Astrocyte (in vitro differentiated cells and primary cell): ENCODE measurements at regions not wholly inside any gene's neighbourhood (a gene's known extent, or its start where the extent isn't known, plus 50 kb on each side); places are given as distances from the start of the nearest gene placed in this dataset.

Experiments
- DNase-seq: peaks from one replicate; pipeline ENCODE4 v3.0.0-alpha.2; 2010; ENCODE audit warnings: low read depth
- FAIRE-seq: peaks from 2 replicates; lab custom pipeline; 2011; peaks lifted over from hg19 to GRCh38; lab: Jason Lieb, UNC
- H2AFZ ChIP-seq: 2 replicates; pipeline ENCODE4 v1.6.0; 2012; ENCODE audit warnings: low read depth, low read length, inconsistent platforms
- H3K27ac ChIP-seq: 2 replicates; pipeline ENCODE4 v1.5.1; 2011; ENCODE audit warnings: low read depth, low read length, inconsistent platforms
- H3K27me3 ChIP-seq: 2 replicates; pipeline ENCODE4 v1.6.0; 2011; ENCODE audit warnings: low read length, inconsistent platforms; ENCODE audit not compliant: insufficient read depth
- H3K36me3 ChIP-seq: 2 replicates; pipeline ENCODE4 v1.5.1; 2011; ENCODE audit warnings: low read length, inconsistent platforms; ENCODE audit not compliant: insufficient read depth
- H3K4me1 ChIP-seq: 2 replicates; pipeline ENCODE4 v1.5.1; 2011; ENCODE audit warnings: low read length, inconsistent platforms; ENCODE audit not compliant: insufficient read depth
- H3K4me2 ChIP-seq: 2 replicates; pipeline ENCODE4 v1.6.0; 2012; ENCODE audit warnings: low read length, inconsistent platforms
- H3K4me3 ChIP-seq: 2 replicates; pipeline ENCODE4 v1.5.1; 2011; ENCODE audit warnings: low read depth, mild to moderate bottlenecking, low read length, inconsistent platforms; ENCODE audit not compliant: insufficient read depth
- H3K79me2 ChIP-seq: 2 replicates; pipeline ENCODE4 v1.6.0; 2012; ENCODE audit warnings: mild to moderate bottlenecking, low read length, inconsistent platforms; ENCODE audit not compliant: insufficient read depth
- H3K9ac ChIP-seq: 2 replicates; pipeline ENCODE4 v1.6.0; 2012; ENCODE audit warnings: mild to moderate bottlenecking, low read length, inconsistent platforms
- H3K9me3 ChIP-seq: 2 replicates; pipeline ENCODE4 v1.5.1; 2012; ENCODE audit warnings: low read depth, mild to moderate bottlenecking, low read length, inconsistent platforms; ENCODE audit not compliant: insufficient read depth
- H4K20me1 ChIP-seq: 2 replicates; pipeline ENCODE4 v1.6.0; 2012; ENCODE audit warnings: low read length, inconsistent platforms; ENCODE audit not compliant: insufficient read depth
- H3K27ac Mint-ChIP-seq: one replicate; pipeline ENCODE4 v1.8.0; 2021; ENCODE audit warnings: mild to moderate bottlenecking, mixed read lengths; ENCODE audit not compliant: unreplicated experiment
- H3K27me3 Mint-ChIP-seq: one replicate; pipeline ENCODE4 v1.8.0; 2021; ENCODE audit warnings: low read depth, mixed read lengths; ENCODE audit not compliant: unreplicated experiment
- H3K36me3 Mint-ChIP-seq: one replicate; pipeline ENCODE4 v1.8.0; 2021; ENCODE audit warnings: low read depth, mixed read lengths; ENCODE audit not compliant: unreplicated experiment
- H3K4me1 Mint-ChIP-seq: one replicate; pipeline ENCODE4 v1.8.0; 2021; ENCODE audit warnings: low read depth, mixed read lengths; ENCODE audit not compliant: unreplicated experiment
- H3K4me3 Mint-ChIP-seq: one replicate; pipeline ENCODE4 v1.8.0; 2021; ENCODE audit warnings: mild to moderate bottlenecking, moderate library complexity, mixed read lengths; ENCODE audit not compliant: unreplicated experiment
- H3K9me3 Mint-ChIP-seq: one replicate; pipeline ENCODE4 v1.8.0; 2021; ENCODE audit warnings: mild to moderate bottlenecking, mixed read lengths; ENCODE audit not compliant: unreplicated experiment
- EZH2 ChIP-seq: IDR thresholded peaks from 2 replicates; pipeline ENCODE4 v1.6.1; 2012; ENCODE audit warnings: mild to moderate bottlenecking, low read length, inconsistent platforms; ENCODE audit not compliant: insufficient read depth
- TF ChIP-seq, protein P1 (sequence below): IDR thresholded peaks from 2 replicates; pipeline ENCODE4 v1.5.1; 2011; ENCODE audit warnings: low read depth, mild to moderate bottlenecking, inconsistent platforms, low read length, moderate library complexity; ENCODE audit not compliant: insufficient read depth

DNA sequence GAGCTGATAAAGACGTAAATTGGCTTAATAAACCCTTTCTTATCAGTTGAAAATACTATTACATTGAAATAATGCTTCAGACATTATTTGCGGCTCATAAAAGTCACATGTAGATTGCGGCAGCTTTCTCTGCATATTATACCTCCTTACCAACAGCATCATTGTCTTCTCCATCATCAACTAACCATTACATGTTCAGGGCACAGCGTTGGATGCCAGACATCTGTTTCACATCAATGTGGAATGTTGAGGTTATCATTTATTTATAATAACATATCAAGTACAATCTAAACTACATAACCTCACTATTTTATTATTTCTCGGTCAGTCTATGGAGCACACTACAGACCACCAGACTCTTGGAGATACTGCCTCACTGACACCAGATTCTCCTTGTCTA lies 573.8 kb upstream of the FAT3 start:
- Histone ChIP-seq H3K4me1 (no peaks in the 10 kb centered on the region), H2AFZ (no peak overlapping the region), H3K27me3 (no peaks in the 10 kb centered on the region), H4K20me1 (no peaks in the 10 kb centered on the region), H3K79me2 (no peaks in the 10 kb centered on the region), H3K4me3 (no peak overlapping the region), H3K9me3 (no peaks in the 10 kb centered on the region), H3K4me2 (no peak overlapping the region), H3K36me3 (no peaks in the 10 kb centered on the region), H3K27ac (no peak overlapping the region), H3K9ac (no peak overlapping the region)
- no peak for TF ChIP-seq EZH2
- TF ChIP-seq, protein P1, sequence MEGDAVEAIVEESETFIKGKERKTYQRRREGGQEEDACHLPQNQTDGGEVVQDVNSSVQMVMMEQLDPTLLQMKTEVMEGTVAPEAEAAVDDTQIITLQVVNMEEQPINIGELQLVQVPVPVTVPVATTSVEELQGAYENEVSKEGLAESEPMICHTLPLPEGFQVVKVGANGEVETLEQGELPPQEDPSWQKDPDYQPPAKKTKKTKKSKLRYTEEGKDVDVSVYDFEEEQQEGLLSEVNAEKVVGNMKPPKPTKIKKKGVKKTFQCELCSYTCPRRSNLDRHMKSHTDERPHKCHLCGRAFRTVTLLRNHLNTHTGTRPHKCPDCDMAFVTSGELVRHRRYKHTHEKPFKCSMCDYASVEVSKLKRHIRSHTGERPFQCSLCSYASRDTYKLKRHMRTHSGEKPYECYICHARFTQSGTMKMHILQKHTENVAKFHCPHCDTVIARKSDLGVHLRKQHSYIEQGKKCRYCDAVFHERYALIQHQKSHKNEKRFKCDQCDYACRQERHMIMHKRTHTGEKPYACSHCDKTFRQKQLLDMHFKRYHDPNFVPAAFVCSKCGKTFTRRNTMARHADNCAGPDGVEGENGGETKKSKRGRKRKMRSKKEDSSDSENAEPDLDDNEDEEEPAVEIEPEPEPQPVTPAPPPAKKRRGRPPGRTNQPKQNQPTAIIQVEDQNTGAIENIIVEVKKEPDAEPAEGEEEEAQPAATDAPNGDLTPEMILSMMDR, result no peak
- Mint-ChIP-seq H3K27ac (no peak overlapping the region), H3K4me1 (peaks cover 6% of the 10 kb centered on the region), H3K4me3 (no peak overlapping the region), H3K36me3 (no peaks in the 10 kb centered on the region), H3K9me3 (no peaks in the 10 kb centered on the region), H3K27me3 (no peaks in the 10 kb centered on the region)
- no peak for DNase-seq
- FAIRE-seq, result no peak

DNA sequence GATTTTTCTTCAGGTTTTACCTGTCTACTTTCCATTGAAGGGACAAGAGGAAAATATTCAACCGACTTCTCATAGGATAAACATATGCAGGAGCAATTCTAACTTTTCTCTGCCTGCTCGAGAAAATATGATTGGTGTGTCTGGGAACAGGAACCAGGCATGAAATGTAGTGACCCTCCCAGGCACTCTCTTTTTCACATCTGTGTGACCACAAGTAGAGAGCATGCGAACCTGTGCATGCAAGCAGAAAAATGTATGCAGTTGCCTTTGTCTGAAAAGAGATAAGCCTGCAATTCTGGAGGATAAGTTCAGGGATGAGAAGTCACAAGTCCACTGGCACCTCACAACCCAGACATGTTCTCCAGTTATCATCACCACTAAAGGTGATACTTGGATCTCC lies 583.5 kb upstream of the FAT3 start:
- no peaks in the 10 kb centered on the region for H3K9me3 ChIP-seq
- DNase-seq (no peak), FAIRE-seq (no peak)
- no peak overlapping the region for H3K4me3 ChIP-seq
- H3K27ac ChIP-seq, result no peak overlapping the region
- Mint-ChIP-seq H3K27me3 (no peaks in the 10 kb centered on the region), H3K27ac (no peak overlapping the region), H3K4me1 (no peaks in the 10 kb centered on the region), H3K4me3 (no peak overlapping the region), H3K9me3 (no peaks in the 10 kb centered on the region), H3K36me3 (no peaks in the 10 kb centered on the region)
- no peaks in the 10 kb centered on the region for H3K36me3 ChIP-seq
- H2AFZ ChIP-seq, result no peak overlapping the region
- H3K27me3 ChIP-seq, result no peaks in the 10 kb centered on the region
- no peaks in the 10 kb centered on the region for H3K4me1 ChIP-seq
- no peak overlapping the region for H3K9ac ChIP-seq
- H3K4me2 ChIP-seq, result no peak overlapping the region
- H4K20me1 ChIP-seq, result no peaks in the 10 kb centered on the region
- TF ChIP-seq, protein P1, result no peak
- no peak for TF ChIP-seq EZH2
- H3K79me2 ChIP-seq, result no peaks in the 10 kb centered on the region

DNA sequence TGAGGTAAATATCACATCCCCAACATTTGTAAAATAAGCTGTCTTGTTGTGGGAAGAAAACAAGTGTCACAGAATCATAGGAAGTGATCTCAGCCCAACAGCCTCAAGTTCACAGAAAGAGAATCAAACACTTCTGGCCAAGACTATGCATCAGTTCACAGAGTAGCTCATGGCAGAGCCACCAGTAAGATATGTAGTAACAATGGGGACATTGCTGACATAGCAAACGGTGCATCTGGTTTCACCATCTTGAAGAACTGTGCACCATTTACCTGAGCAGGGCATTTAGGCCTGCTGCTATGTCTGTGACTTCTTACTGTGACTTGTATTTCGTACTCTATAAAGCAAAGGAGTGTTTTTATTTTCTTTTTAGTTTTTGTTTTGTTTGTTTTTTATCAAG lies 585.3 kb upstream of the FAT3 start:
- Histone ChIP-seq H3K27ac (no peak overlapping the region), H3K9ac (no peak overlapping the region), H3K4me2 (no peak overlapping the region), H3K27me3 (no peaks in the 10 kb centered on the region), H3K4me1 (no peaks in the 10 kb centered on the region), H3K4me3 (no peak overlapping the region), H4K20me1 (no peaks in the 10 kb centered on the region), H3K36me3 (no peaks in the 10 kb centered on the region), H2AFZ (no peak overlapping the region), H3K9me3 (no peaks in the 10 kb centered on the region), H3K79me2 (no peaks in the 10 kb centered on the region)
- TF ChIP-seq, protein P1, result no peak
- TF ChIP-seq EZH2, result no peak
- Mint-ChIP-seq H3K27me3 (no peaks in the 10 kb centered on the region), H3K9me3 (no peaks in the 10 kb centered on the region), H3K27ac (no peak overlapping the region), H3K4me3 (no peak overlapping the region), H3K36me3 (no peaks in the 10 kb centered on the region), H3K4me1 (no peaks in the 10 kb centered on the region)
- FAIRE-seq (no peak), DNase-seq (no peak)
